Adrenal gland (tissue), 5 donors: ENCODE measurements at regions not wholly inside any gene's neighbourhood (a gene's known extent, or its start where the extent isn't known, plus 50 kb on each side); places are given as distances from the start of the nearest gene placed in this dataset.

Experiments
- CTCF ChIP-seq, 6 experiments: fragments of 450-650 bp in 4 of 6; fragments of 200-600 bp in 2 of 6; sonication (generic) in 1 of 6; IDR thresholded peaks; 1 replicate in 5 of 6; 2 replicates in 1 of 6; pipeline versions ENCODE4 v1.5.1 to v1.8.0; 2016 to 2021; ENCODE audit warnings: antibody characterized with exemption in 6 of 6, mild to moderate bottlenecking in 2 of 6, moderate library complexity in 1 of 6
- POLR2A ChIP-seq, 2 donors: fragments of 450-650 bp; IDR thresholded peaks; one replicate each; pipeline ENCODE4 v1.6.1; 2017; ENCODE audit warnings: antibody characterized with exemption in 2 of 2, mild to moderate bottlenecking in 2 of 2, moderate library complexity in 1 of 2
- donor health status: DM: no; HTN: no; CAD: no.

GRCh38 chr11:36757075-36757474, 159.0 kb upstream of the RAG2 start:
- no peak for TF ChIP-seq POLR2A (IDR thresholded peaks at IDR 0.05)
- TF ChIP-seq CTCF (IDR thresholded peaks at IDR 0.05) = no peak
